ENCODE measurements at regions not wholly inside any gene's neighbourhood (a gene's known extent, or its start where the extent isn't known, plus 50 kb on each side); places are given as distances from the start of the nearest gene placed in this dataset.

- FAIRE-seq (no peak), DNase-seq (ENCODE audit: low read depth, low spot score) (no peak)
- no TSS peak for BruUV-seq (replicated peaks)
- Histone ChIP-seq H4K20me1 (replicated peaks; ENCODE audit: control insufficient read depth, extremely low read depth, insufficient read depth, low read length) (no peaks in the 10 kb centered on the region), H3K9me1 (replicated peaks; ENCODE audit: control insufficient read depth, extremely low read depth, insufficient read depth, low read length) (no peaks in the 10 kb centered on the region), H3K27ac (ENCODE audit: insufficient read depth, low read depth, low read length) (no peak overlapping the region), H3K27me3 (ENCODE audit: control insufficient read depth in 2 of 2, insufficient read depth in 2 of 2, low read length in 2 of 2) (peaks cover 0 to 3% of the 10 kb centered on the region in 2 experiments), H3K4me2 (ENCODE audit: insufficient read depth, low read length) (no peak overlapping the region), H3K36me3 (ENCODE audit: control insufficient read depth in 2 of 2, extremely low read depth in 1 of 2, insufficient read depth in 2 of 2, low read length in 2 of 2) (no peaks in the 10 kb centered on the region), H3K79me2 (ENCODE audit: control insufficient read depth, insufficient read depth, low read length) (no peaks in the 10 kb centered on the region), H3K4me1 (ENCODE audit: control insufficient read depth, extremely low read depth, insufficient read depth, low read length) (no peaks in the 10 kb centered on the region), H2AFZ (ENCODE audit: low read depth, low read length) (no peak overlapping the region), H3K9ac (replicated peaks; ENCODE audit: extremely low read depth, insufficient read depth, low read length) (no peak overlapping the region), H3K9me3 (replicated peaks; ENCODE audit: control insufficient read depth, insufficient read depth, low read length) (no peaks in the 10 kb centered on the region), H3K4me3 (replicated peaks in 1 of 3; ENCODE audit: insufficient read depth in 1 of 3, low read depth in 1 of 3, low read length in 3 of 3) (no peak overlapping the region)
- ChIA-PET POLR2A (no interaction called here), CTCF (no interaction called here)
- TF ChIP-seq MYC (IDR thresholded peaks at IDR 0.05; ENCODE audit: low read depth, low read length) (no peak), GATA2 (IDR thresholded peaks at IDR 0.05; ENCODE audit: insufficient read depth, insufficient read length, low read depth, low read length) (no peak), POLR2AphosphoS5 (IDR thresholded peaks at IDR 0.05; ENCODE audit: insufficient read depth, low read depth, low read length) (no peak), FOS (IDR thresholded peaks at IDR 0.05; ENCODE audit: borderline replicate concordance, insufficient read depth, low read length) (no peak), MAX (IDR thresholded peaks at IDR 0.05; ENCODE audit: insufficient read depth, insufficient read length) (no peak), POLR2A (IDR thresholded peaks at IDR 0.05; ENCODE audit: low read depth, low read length) (no peak), CTCF (IDR thresholded peaks at IDR 0.05; ENCODE audit: extremely low read depth in 1 of 2, insufficient read depth in 1 of 2, low read depth in 1 of 2, low read length in 2 of 2) (no peak), EZH2 (IDR thresholded peaks at IDR 0.05; ENCODE audit: borderline replicate concordance, low read depth, low read length, severe bottlenecking) (no peak), JUN (IDR thresholded peaks at IDR 0.05; ENCODE audit: borderline replicate concordance, insufficient read depth, insufficient read length, low read depth) (no peak)
- dilution Hi-C loops (cut with MboI; ENCODE audit: extremely low pct_ligation_motif_present, low sequenced_read_pairs): no loop called here
- intact Hi-C loops (cut with micrococcal nuclease): no loop called here
These were observed 173.3 kb upstream of the MKLN1 start for GRCh38 chr7:131154380-131154779.
